Fibroblast of lung (primary cell): ENCODE measurements at regions not wholly inside any gene's neighbourhood (a gene's known extent, or its start where the extent isn't known, plus 50 kb on each side); places are given as distances from the start of the nearest gene placed in this dataset.
A peak's percentile ranks its signal among the peaks of the same experiment; 100 is the strongest.

Experiments
- DNase-seq, 2 donors: peaks; one replicate each; pipeline versions ENCODE4 v3.0.0 to v3.0.0-alpha.2; 2010; ENCODE audit warnings: low read depth in 2 of 2
- H2AFZ ChIP-seq: 2 replicates; pipeline ENCODE4 v1.5.1; 2012; ENCODE audit warnings: low read length, control low read depth, inconsistent platforms
- H3K27ac ChIP-seq: 2 replicates; pipeline ENCODE4 v1.5.1; 2011; ENCODE audit warnings: low read length, control low read depth; ENCODE audit not compliant: insufficient read depth
- H3K27me3 ChIP-seq: 2 replicates; pipeline ENCODE4 v1.5.1; 2011; ENCODE audit warnings: mild to moderate bottlenecking, low read length; ENCODE audit not compliant: control insufficient read depth, insufficient read depth
- H3K36me3 ChIP-seq: 2 replicates; pipeline ENCODE4 v1.5.1; 2011; ENCODE audit warnings: low read length; ENCODE audit not compliant: control insufficient read depth, insufficient read depth
- H3K4me1 ChIP-seq: 2 replicates; pipeline ENCODE4 v1.5.1; 2011; ENCODE audit warnings: low read length; ENCODE audit not compliant: control insufficient read depth, insufficient read depth; ENCODE audit errors: extremely low read depth
- H3K4me2 ChIP-seq: 2 replicates; pipeline ENCODE4 v1.5.1; 2011; ENCODE audit warnings: low read length, control low read depth; ENCODE audit not compliant: insufficient read depth; ENCODE audit errors: extremely low read depth
- H3K4me3 ChIP-seq, 4 experiments: fragments of 200-600 bp in 1 of 4; sonication (generic) in 1 of 4; replicated peaks in 1 of 4; 2 replicates each; pipeline ENCODE4 v1.5.1; 2011 to 2016; ENCODE audit warnings: low read length in 4 of 4, low read depth in 3 of 4, mild to moderate bottlenecking in 3 of 4, control low read depth in 2 of 4, inconsistent platforms in 1 of 4, mixed read lengths in 1 of 4; ENCODE audit not compliant: insufficient read depth in 1 of 4; ENCODE audit errors: control extremely low read depth in 1 of 4
- H3K79me2 ChIP-seq: 2 replicates; pipeline ENCODE4 v1.5.1; 2012; ENCODE audit warnings: mild to moderate bottlenecking, low read length, inconsistent platforms; ENCODE audit not compliant: control insufficient read depth, insufficient read depth
- H3K9ac ChIP-seq: 2 replicates; pipeline ENCODE4 v1.5.1; 2011; ENCODE audit warnings: mild to moderate bottlenecking, low read length, control low read depth; ENCODE audit not compliant: insufficient read depth
- H3K9me3 ChIP-seq: 2 replicates; pipeline ENCODE4 v1.5.1; 2012; ENCODE audit warnings: low read depth, low read length; ENCODE audit not compliant: control insufficient read depth, insufficient read depth
- H4K20me1 ChIP-seq: 2 replicates; pipeline ENCODE4 v1.5.1; 2011; ENCODE audit warnings: low read length; ENCODE audit not compliant: control insufficient read depth, insufficient read depth; ENCODE audit errors: extremely low read depth
- CTCF ChIP-seq, 2 donors: IDR thresholded peaks in 1 of 2; conservative IDR thresholded peaks in 1 of 2; 1 replicate in 1 of 2; 2 replicates in 1 of 2; pipeline ENCODE4 v1.5.1; 2011 to 2012; ENCODE audit warnings: low read length in 2 of 2, control low read depth in 1 of 2, inconsistent platforms in 1 of 2, low read depth in 1 of 2, mild to moderate bottlenecking in 1 of 2
- EZH2 ChIP-seq: IDR thresholded peaks from 2 replicates; pipeline ENCODE4 v1.5.1; 2012; ENCODE audit warnings: low read length, control low read depth, mild to moderate bottlenecking; ENCODE audit errors: missing control alignments

DNA sequence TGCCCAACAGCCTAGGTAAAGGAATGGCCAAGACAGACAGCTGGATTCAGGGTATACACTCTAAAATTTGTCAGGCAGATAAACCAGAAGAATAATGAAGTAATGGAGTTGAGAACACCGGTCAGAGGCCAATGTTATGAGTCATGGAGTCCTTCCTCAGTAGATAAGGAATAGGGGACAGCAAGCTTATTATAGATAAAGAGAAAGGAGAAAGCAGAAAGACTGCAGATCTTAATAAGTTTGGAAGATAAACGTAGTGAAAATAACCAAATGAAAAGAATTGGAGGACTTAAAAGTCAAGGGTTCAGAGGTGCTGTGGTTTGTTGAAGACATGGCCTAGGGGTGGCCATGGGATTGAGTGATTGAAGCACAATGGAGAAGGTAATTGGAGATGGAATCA lies 63.5 kb upstream of the NFE2L2 start:
- Histone ChIP-seq H3K4me3 (no peak overlapping the region), H4K20me1 (no peaks in the 10 kb centered on the region), H3K4me2 (no peak overlapping the region), H2AFZ (no peak overlapping the region), H3K9ac (no peak overlapping the region), H3K9me3 (no peaks in the 10 kb centered on the region), H3K79me2 (no peaks in the 10 kb centered on the region), H3K27me3 (no peaks in the 10 kb centered on the region), H3K27ac (no peak overlapping the region), H3K36me3 (no peaks in the 10 kb centered on the region), H3K4me1 (peaks cover 8% of the 10 kb centered on the region)
- TF ChIP-seq EZH2, result no peak
- TF ChIP-seq CTCF (conservative IDR thresholded peaks at IDR 0.05 in 1 of 2, IDR thresholded peaks at IDR 0.05 in 1 of 2; ENCODE audit: low read depth in 1 of 2, low read length in 2 of 2), result no peak
- DNase-seq, result peak; percentile 36 to 62

DNA sequence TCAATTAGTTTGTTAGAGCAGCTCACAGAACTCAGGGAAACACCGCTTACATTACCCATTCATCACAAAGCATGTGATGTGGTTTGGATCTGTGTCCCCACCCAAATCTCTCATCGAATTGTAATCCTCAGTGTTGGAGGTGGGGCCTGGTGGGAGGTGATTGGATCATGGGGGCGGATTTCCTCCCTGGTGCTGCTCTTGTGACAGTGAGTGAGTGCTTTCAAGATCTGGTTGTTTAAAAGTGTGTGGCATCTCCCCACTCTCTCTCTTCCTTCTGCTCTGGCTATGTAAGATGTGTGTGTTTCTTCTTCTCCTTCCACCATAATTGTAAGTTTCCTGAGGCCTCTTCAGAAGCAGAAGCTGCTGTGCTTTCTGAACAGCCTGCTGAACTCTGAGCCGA lies 63.5 kb upstream of the AGPS start:
- H2AFZ ChIP-seq, result no peak overlapping the region
- TF ChIP-seq CTCF (conservative IDR thresholded peaks at IDR 0.05 in 1 of 2, IDR thresholded peaks at IDR 0.05 in 1 of 2; ENCODE audit: low read depth in 1 of 2, low read length in 2 of 2), result no peak
- TF ChIP-seq EZH2, result no peak
- no peak for DNase-seq
- H3K36me3 ChIP-seq, result no peaks in the 10 kb centered on the region
- H3K27me3 ChIP-seq, result no peaks in the 10 kb centered on the region
- H4K20me1 ChIP-seq, result no peaks in the 10 kb centered on the region
- H3K9me3 ChIP-seq, result no peaks in the 10 kb centered on the region
- H3K9ac ChIP-seq, result no peak overlapping the region
- no peak overlapping the region for H3K4me3 ChIP-seq
- peaks cover 8% of the 10 kb centered on the region for H3K4me1 ChIP-seq
- H3K4me2 ChIP-seq, result no peak overlapping the region
- no peak overlapping the region for H3K27ac ChIP-seq
- no peaks in the 10 kb centered on the region for H3K79me2 ChIP-seq

DNA sequence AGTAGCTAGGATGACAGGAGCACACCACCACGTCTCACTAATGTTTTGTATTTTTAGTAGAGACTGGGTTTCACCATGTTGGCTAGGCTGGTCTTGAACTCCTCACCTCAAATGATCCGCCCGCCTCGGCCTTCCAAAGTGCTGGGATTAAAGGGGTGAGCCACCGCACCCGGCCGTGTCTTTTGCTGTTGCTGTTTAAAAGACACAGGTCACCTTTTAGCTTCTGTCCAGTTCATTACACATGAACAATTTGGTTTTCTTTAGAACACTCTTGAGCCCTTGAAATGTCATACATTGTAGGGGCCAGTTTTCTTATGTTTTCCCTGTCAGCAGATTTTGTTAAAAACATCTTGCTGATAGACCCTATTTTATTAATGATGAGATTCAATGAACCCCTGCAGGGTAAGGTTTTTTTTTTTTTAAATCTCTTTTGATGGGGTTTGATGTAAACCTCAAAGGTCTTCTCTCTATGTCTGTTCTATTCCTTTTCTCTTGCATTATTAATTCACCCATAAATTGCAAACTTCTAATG lies 61.0 kb upstream of the AGPS start:
- Histone ChIP-seq H3K9ac (no peak overlapping the region), H3K4me1 (peaks cover 6% of the 10 kb centered on the region), H3K4me2 (peak overlapping the region; percentile 32), H3K9me3 (no peaks in the 10 kb centered on the region), H4K20me1 (no peaks in the 10 kb centered on the region), H3K79me2 (no peaks in the 10 kb centered on the region), H3K27ac (no peak overlapping the region), H3K36me3 (no peaks in the 10 kb centered on the region), H3K27me3 (no peaks in the 10 kb centered on the region), H2AFZ (peak overlapping the region; percentile 85), H3K4me3 (no peak overlapping the region)
- TF ChIP-seq EZH2 (no peak), CTCF (conservative IDR thresholded peaks at IDR 0.05 in 1 of 2, IDR thresholded peaks at IDR 0.05 in 1 of 2; ENCODE audit: low read depth in 1 of 2, low read length in 2 of 2) (no peak)
- no peak for DNase-seq
